HG02840 (cell line): ENCODE measurements at regions not wholly inside any gene's neighbourhood (a gene's known extent, or its start where the extent isn't known, plus 50 kb on each side); places are given as distances from the start of the nearest gene placed in this dataset.
"Not testable (repeated sequence)": the region's sequence is repeated elsewhere in the genome, so short reads cannot be mapped to it uniquely, and the experiment has no call there.

Source experiments
- ATAC-seq: cut with Tn5 transposase; IDR thresholded peaks from one replicate; pipeline ENCODE4 v1.9.1; 2021; ENCODE audit warnings: mild to moderate bottlenecking, moderate library complexity, moderate number of reproducible peaks; ENCODE audit not compliant: unreplicated experiment, low FRiP score

GRCh38 chr7:46039813-46040212 lies 118.7 kb upstream of the IGFBP3 start:
- not testable (repeated sequence) for ATAC-seq

- ATAC-seq = no peak
Measured at GRCh38 chr7:46035166-46035565, 114.1 kb upstream of the IGFBP3 start.

GRCh38 chr7:46034056-46034768 lies 113.1 kb upstream of the IGFBP3 start:
- no peak for ATAC-seq

GRCh38 chr7:46033592-46033991 lies 112.5 kb upstream of the IGFBP3 start:
- no peak for ATAC-seq

- no peak for ATAC-seq
Measured at GRCh38 chr7:46032942-46033341, 111.9 kb upstream of the IGFBP3 start.

- ATAC-seq = no peak
Measured at GRCh38 chr7:46032353-46032752, 111.3 kb upstream of the IGFBP3 start.

GRCh38 chr7:46029111-46029704 lies 108.1 kb upstream of the IGFBP3 start:
- ATAC-seq = no peak

- no peak for ATAC-seq
Measured at GRCh38 chr7:46028246-46028645, 107.2 kb upstream of the IGFBP3 start.

- ATAC-seq = no peak
Measured at GRCh38 chr7:46026741-46027140, 105.7 kb upstream of the IGFBP3 start.

- no peak for ATAC-seq
Measured at GRCh38 chr7:46024263-46024916, 103.3 kb upstream of the IGFBP3 start.

- ATAC-seq = no peak
Measured at GRCh38 chr7:46022397-46022796, 101.3 kb upstream of the IGFBP3 start.

GRCh38 chr7:46015107-46015868 lies 94.2 kb upstream of the IGFBP3 start:
- ATAC-seq = no peak

- no peak for ATAC-seq
Measured at GRCh38 chr7:46011501-46011900, 90.4 kb upstream of the IGFBP3 start.

GRCh38 chr7:46011059-46011458 lies 90.0 kb upstream of the IGFBP3 start:
- no peak for ATAC-seq

- no peak for ATAC-seq
Measured at GRCh38 chr7:46009211-46009610, 88.1 kb upstream of the IGFBP3 start.

GRCh38 chr7:46007990-46008643 lies 87.0 kb upstream of the IGFBP3 start:
- ATAC-seq = no peak

GRCh38 chr7:46007194-46007593 lies 86.1 kb upstream of the IGFBP3 start:
- ATAC-seq = no peak

- no peak for ATAC-seq
Measured at GRCh38 chr7:46006723-46007122, 85.7 kb upstream of the IGFBP3 start.

GRCh38 chr7:46006212-46006611 lies 85.1 kb upstream of the IGFBP3 start:
- ATAC-seq = no peak

- no peak for ATAC-seq
Measured at GRCh38 chr7:46004965-46005364, 83.9 kb upstream of the IGFBP3 start.
